HG02798 (cell line): ENCODE measurements at regions not wholly inside any gene's neighbourhood (a gene's known extent, or its start where the extent isn't known, plus 50 kb on each side); places are given as distances from the start of the nearest gene placed in this dataset.
"Not testable (repeated sequence)": the region's sequence is repeated elsewhere in the genome, so short reads cannot be mapped to it uniquely, and the experiment has no call there.

ENCODE experiments used
- ATAC-seq: cut with Tn5 transposase; IDR thresholded peaks from one replicate; pipeline ENCODE4 v1.9.1; 2021; ENCODE audit warnings: mild to moderate bottlenecking; ENCODE audit not compliant: unreplicated experiment, poor library complexity

DNA sequence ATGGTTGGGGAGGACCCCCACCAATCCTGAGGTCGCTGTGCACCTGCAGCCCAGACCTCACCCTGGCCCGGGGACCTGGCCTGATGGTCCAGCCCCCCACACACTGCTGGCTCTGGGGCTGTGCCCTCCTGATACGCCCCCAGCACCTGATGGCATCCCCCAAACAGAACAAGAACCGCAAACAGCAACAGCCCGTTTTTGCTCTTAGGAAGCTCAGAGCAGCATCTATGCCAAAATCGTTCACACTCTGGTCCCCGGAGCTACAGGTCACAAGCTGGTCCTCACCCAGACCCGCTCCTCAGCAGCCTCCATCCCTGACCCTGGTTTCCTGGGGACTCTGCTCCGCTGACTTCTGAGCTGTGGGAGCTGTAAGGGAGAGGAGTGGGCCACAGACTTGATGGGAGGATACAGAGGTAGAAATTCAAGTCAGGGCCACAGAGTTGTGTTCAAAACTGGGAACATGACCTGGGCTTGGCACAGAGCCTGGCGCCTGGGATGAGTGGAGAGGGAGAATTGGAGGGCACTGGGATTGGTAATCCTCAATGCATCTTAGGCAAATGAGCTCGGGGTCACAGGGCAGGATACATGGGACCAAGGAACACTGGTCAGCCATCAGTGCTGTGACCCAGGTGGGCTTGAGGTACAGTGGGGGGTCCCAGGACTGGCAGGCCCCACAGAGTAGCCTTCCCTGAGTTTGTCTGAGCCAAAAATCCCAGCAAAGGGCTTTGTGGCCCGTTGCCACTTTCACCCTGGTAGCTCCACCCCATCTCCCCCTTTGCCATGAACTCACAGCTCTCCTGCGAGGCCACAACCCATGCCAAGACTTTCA, 170.9 kb upstream of the RTL1 start:
- no peak for ATAC-seq

DNA sequence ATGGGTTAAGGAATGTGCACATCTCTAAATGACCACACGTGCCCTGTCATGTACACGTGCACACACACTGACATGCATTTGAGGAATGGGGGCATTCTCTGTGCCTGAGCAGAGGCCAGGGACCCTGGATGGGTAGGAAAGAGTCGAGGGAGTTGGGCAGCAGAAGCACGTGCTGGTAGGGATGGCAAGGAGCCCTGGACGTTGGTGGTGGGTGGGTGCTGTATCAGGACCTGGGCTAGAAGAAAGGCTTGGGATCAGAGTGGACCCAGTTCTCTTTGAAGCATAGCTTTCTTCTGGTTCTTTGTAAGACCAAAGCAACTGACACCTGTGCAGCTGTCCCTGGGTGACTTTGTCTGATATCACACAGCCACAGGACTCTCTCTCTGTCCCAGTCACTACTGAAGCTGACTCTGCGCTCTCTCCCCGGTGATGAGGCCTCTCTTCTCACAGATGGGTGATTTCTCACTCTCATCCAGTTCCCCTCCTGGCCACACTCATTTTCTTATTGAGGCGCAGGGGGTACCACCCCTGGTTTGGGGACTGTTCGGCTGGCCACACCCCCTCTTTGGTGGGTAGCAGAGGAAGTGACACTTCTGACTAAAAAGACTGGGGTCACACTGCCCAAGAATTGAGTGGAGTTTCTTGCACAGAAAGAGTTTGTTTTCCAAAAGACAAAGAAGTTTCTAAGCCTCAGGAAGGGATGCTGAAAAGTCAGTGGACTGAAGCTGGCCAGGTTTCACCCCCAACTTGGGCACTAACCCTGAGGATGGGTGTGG, 171.7 kb upstream of the RTL1 start:
- ATAC-seq = no peak

DNA sequence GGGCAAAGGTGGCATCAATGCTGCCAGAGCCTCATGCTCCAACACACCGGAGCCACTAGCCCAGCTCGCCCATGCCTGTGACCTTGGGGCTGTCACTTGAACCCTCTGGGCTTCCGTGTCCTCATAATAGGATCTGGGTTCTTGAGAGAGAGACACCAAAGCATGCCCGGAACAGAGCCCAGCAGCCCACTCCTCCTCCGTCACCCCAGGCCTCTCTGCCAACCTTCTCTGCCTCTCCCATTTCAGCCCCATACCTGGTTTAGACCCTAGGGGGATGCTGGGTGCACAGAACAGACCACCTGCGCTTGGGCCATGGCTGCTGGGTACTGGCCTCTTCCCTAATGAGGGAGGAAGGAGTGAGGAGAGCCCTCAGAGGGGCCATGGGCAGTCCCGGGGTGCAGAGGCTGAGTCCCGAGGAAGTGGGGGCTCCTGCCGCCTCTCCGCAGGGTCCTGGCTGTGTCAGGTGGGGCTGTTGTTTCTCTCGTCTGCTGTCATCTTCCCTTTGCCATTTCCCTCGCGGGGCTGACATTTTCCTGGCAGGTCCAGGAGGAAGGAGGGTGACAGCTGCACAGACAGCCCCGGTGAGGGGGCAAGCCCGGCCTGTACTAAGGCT, 172.4 kb upstream of the RTL1 start:
- no peak for ATAC-seq

DNA sequence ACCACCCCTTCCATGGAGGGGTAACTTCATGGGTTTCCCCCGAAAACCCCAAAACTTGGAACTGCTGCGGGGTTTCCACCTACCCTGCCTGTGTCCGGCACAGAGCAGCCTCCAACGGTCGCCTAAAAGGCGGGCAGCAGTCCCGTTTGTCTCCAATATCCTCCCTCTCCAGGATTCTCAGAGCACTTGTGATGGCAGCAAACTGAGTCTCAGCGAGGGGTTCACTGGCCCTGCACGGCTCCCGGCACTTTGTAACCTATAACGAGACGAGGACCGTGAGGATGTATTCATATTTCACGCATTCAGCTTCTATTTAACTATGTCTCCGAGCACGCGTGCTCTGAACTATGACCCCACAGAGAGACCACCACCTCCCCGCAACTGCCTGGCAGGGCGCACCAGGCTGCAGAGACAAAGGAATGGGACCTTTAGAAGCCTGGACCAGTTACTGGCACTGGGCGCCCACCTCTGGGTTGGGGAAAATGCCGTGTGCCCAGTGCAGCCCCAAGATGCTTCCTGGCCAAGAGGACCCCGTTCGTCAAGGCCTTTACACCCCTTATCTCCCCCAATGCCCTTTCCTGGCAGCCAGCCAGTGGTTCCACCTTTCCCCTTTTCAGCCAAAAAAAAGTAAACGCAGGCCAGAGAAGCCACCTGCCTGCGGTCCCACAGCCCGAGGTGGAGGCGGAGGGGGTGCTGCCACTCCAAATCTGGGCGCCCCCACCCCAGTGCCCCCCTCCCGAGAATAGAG, 173.1 kb upstream of the RTL1 start:
- no peak for ATAC-seq

DNA sequence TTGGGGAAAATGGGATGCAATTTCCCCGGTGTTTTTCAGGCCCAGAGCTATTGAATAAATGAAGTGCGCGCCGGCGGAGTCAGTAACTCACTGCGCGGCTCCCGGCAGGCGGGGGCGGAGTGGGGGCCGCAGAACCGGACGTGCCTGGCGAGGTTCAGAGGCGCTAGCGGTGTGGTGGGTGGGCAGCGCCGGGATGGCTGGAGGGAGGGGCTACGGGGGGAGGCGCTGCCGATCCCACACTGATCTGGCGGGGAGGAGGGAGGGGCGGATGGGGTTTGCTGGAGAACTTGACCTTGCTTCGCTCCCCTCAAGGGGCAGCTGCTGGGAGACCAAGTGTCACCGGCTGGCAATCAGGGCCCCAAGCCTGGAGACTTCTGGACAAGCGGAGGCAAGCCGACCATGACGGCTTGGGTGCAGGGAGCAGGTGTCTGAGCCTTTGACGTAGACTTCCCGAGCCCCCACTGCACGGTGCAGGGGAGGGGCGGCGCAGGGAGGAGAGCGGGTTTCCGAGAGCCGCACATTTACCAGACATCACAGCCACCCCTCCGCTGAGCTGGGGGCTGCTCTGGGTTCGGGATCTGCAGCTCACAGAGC, 174.1 kb upstream of the RTL1 start:
- ATAC-seq = no peak

DNA sequence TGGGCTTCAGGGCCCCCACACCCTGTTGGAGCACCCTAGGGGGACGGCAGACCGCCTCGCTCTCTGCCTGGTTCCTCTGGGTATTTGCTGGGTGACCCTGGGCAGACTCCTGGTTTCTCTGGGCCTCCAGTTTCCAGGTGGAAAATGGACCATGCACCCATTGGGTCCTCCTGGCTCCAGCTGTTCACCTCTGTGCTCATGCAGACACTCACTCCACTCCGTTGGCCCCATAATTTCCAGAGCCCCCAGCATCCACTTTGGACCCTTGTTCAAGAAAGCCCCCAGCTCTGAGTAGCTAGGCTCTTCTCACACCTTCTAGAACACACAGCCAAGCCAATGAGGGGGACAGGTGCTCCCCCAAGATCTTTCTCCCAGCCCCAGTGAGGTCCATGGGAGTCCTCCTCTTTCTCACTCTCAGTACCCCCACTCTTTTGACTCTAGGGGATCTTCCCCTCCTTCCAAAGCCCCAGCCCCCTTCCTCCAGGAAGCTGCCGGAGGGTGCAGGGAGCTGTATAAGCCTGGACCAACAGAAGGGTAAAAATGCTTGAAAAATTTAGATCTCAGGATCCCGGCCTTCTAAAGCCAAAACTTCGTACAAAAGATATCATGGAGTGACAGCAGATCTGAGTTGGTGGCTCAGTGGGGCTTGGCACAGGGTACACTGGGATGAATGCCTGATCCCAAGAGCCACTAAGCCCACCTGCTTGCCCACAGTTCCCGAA, 174.8 kb upstream of the RTL1 start:
- no peak for ATAC-seq

DNA sequence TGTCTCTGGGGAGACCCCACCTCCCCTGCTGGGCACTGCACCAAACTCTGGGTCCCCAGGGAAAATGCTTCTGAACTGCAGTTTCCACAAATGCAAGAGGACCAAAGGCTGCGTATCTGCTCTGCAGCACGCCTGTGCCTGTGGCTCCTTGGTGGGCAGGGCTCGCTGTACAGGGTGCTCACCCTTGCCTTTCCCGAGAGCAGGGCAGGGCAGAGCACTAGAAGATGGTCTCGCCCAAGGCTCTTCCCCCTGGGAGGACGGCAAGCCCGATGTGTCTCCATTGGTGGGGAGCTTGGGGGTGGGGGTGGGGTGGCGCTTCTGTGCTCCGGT, 175.3 kb upstream of the RTL1 start:
- no peak for ATAC-seq

DNA sequence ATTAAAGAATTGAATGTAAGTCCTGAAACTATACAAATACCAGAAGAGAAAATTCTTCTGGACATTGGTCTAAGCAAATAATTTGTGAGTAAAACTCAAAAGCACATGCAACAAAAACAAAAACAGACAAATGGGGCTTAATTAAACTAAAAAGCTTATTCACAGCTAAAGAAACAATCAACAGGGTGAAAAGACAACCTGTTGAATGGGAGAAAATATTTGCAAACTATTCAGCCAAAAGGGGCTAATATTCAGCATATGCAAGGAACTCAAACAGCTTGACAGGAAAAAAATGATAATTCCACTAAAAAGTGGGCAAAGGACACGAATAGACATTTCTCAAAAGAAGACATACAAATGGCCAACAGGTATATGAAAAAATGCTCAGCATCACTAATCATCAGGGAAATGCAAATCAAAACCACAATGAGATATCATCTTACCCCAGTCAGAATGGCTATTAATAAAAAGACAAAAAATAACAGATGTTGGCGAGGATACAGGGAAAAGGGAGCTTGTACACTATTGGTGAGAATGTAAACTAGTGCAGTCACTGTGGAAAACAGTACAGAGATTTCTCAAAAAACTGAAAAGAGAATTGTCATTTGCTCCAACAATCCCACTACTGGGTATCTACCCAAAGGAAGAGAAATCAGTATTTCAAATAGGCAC, 177.5 kb upstream of the RTL1 start:
- no peak for ATAC-seq

DNA sequence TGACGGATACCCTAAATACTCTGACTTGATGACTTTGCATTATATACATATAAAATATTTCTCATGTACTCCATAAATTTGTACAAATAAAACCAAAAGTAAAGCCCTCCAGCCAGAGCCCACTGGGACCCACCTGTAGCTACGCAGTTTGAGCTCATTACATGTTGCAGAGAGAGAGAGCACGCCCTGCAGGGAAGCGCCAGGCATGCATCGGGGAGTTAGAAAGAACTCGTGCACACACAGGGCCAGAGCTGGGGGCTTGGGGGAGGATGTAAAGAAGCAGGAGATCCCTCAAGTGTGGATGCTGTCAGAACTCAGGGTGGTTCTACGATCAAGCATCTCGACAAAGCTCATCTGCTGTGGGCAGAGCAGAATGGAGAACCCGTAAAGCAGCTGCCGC, 178.5 kb upstream of the RTL1 start:
- no peak for ATAC-seq

DNA sequence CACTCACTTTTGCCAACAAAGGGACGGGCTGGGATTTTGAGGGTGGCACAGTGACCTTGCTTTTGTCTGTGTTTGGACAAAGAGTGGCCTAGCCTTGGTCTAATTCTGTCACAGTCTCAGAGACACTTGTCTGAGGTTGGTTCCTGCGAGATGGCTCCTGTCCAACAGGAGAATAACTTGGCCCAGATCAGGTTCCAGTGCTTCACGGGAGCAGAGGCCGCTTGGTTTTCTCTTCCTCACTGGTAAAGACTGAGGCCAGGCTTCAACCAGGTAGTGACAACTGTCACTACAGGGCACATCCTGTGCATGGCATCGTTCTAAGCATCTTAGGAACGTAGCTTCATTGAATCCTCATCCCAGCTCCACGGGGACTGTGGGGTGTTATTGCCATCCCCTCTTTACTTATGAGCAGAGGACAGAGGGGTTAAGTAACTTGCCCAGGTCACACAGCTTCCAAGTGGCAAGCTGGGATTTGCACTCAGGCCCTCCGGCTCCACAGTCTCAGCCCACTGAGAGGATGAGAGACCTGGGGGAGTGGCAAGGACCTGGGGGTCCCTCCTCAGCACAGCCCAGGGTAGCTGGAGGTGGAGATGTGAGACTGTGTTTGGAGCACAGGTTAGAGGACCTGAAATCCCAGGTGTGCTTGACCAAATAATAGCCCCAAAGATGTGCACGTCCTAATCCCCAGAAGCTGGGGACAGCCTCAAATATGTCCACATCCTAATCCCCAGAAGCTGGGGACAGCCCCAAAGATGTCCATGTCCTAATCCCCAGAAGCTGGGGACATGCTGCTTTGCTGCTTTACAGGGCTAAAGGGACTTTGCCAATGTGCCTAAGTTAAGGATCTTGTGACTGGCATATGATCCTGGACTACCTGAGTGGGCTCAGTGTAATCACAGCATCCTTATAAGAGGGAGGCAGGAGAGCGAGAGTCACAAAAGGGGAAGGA, 179.2 kb upstream of the RTL1 start:
- ATAC-seq = no peak

DNA sequence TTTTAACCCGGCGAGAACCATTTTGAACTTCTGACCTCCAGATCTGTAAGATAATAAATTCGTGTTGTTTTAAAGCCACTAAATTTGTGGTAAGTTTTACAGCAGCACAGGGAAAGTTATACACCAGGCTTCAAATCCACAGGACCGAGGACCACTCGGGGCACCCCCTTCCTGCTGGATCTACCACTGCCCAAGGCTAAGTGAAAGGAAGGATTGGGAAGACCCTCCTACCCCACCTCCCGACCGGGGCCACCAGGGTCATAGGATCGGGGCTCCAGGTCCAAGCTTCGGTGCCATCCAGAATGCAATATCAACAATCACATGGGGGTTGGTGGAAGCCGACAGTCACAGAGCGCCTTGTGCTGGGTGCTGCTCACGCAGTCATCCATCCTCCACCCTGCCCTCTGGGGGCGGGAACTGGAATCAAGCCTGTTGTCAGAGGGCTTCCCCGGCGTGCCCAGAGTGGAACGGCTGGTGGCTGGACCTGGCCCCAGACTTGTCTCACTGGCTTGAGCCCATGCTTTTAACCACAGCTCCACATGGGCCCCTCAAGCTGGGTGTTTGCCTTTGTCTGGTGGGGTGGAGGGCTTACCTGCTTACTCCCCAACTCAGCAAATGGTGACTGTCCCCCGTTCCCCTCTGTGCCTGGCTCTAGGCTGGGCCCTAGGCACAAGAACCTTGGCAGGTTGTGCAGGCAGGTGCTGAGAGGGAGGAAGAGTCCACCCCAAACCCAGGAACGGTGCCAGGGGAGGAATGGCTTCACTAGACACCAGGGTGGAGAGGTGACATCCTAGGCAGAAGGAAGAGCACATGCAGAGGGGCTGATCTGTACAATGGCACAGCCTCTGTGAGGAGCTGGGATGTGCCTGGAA, 180.3 kb upstream of the RTL1 start:
- ATAC-seq = no peak

DNA sequence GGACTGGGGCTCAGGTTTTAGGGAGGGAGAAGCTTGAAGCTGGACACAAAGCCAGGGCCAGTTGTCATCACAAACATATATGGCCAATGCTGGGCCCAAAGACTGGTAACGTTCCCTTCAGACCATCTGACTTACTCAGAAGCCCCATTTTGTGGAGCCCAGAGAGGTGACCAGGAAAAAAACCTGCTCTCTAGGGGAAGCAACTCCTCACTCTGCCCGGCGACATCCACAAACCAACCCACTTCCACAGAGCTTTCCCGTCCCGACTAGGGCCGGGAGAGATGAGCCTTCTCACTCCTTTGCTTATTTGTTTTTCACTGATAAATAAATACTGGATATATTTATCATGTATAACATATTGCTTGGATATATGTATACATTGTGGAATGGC, 180.9 kb upstream of the RTL1 start:
- ATAC-seq = no peak

DNA sequence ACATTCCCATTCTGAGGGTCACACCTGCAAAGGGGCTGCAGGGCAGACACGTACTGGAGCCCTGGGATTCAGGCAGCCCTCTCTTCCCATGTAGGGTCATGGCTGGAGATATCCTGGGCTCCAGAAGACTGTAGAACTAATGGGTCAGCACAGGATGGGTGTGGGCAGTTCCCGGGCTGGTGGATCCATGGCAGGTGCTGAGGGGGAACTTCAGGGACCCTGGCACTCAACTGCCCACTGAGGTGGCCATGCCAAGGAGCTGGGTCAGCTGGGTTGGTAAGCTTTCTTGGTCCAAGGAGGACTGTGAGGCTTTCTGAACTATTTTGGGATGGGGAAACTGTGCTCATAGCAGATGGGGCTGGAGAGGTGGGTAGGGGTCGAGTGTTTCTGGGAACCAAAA, 183.4 kb upstream of the RTL1 start:
- no peak for ATAC-seq

DNA sequence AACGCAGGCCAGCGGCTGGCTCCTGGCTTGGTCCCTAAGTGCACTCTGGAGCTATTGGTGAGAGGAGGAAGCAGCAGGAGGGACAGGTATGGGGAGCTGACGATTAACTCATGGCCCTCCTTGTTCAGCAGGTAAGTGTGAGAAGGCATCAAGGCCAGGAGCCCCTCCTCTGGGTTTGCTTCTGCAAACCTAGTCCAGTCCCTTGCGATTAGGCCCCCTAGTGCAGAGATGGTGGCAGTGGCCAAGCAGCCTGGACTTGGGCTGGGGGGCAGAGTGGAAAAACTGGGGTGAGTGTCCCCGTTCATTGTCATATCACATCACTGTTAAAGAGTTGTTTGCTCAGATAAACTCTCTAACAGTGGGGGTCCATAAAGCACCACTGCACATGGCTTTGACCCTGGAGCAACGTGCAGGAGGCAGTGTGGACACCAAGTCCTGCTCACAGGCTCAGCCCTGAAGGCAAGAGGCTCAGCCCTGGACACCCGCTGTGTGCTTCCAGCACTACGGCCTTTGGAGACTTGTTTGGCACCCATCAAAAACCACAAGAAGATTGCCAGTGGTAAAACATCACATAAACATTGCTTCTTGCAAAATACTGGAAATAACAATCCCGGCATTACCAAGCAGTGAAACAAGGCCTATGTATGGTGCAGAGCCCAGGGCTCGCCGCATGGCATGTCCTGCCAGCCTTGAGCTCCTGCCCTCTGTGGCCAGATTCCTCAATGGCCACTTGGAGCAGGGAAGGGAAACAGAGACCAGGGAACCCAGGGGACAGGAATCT, 184.3 kb upstream of the RTL1 start:
- ATAC-seq = no peak

DNA sequence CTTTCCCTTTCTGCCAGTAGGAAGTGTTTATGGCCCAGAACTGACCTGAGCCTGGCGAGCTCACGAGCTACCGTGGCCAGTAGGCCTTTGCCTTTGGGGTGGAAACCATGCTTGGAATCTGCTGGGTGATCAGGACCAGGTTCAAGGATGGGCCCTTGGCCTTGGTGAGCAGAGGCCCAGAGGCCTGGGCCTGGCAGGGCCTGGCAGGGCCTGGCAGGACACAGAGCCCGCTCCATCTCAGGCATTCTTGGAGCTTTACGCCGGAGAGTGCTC, 184.8 kb upstream of the RTL1 start:
- ATAC-seq = no peak

DNA sequence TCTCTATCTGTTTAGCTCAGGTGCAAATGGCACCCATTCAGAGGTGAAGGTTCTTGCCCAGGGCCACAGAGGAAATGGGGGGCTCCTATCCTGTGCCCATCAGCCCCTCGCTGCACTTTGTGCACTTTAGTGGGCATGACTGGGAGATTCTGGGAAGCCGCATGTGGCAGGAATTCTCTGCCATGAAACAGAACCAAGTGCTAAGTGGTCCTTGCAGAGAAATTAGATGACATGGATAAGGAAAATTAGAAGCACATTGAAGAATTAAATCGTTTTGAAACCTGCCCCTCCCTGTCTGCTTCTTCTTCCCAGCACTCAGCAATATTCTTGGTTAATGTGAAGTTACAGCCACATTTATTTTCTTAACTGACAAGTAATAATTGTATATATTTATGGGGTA, 185.2 kb upstream of the RTL1 start:
- ATAC-seq = no peak

DNA sequence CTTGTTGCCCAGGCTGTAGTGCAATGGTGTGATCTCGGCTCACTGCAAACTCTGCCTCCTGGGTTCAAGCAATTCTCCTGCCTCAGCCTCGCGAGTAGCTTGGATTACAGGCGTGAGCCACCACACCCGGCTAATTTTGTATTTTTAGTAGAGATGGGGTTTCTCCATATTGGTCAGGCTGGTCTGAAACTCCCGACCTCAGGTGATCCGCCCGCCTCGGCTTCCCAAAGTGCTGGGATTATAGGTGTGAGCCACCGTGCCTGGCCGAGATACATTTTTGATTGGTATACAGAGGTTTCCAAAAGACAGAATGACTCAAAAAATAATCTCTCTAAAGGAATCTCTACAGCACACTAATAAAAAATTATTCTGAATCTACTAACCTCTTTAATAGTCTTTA, 187.0 kb upstream of the RTL1 start:
- not testable (repeated sequence) for ATAC-seq
